GM19395 (cell line): ENCODE measurements at regions not wholly inside any gene's neighbourhood (a gene's known extent, or its start where the extent isn't known, plus 50 kb on each side); places are given as distances from the start of the nearest gene placed in this dataset.

Source experiments
- ATAC-seq: cut with Tn5 transposase; IDR thresholded peaks from one replicate; pipeline ENCODE4 v1.9.1; 2021; ENCODE audit warnings: mild to moderate bottlenecking, moderate library complexity; ENCODE audit not compliant: unreplicated experiment

- no peak for ATAC-seq
Observed at GRCh38 chr18:78895207-78896001, 84.2 kb upstream of the SALL3 start.

- ATAC-seq = no peak
Observed at GRCh38 chr18:78896111-78896905, 83.3 kb upstream of the SALL3 start.

- no peak for ATAC-seq
Observed at GRCh38 chr18:78898066-78898465, 81.6 kb upstream of the SALL3 start.

- ATAC-seq = no peak
Observed at GRCh38 chr18:78898635-78899034, 81.0 kb upstream of the SALL3 start.

- ATAC-seq = no peak
Observed at GRCh38 chr18:78899241-78899640, 80.4 kb upstream of the SALL3 start.

- no peak for ATAC-seq
Observed at GRCh38 chr18:78900938-78901909, 78.4 kb upstream of the SALL3 start.

- no peak for ATAC-seq
Observed at GRCh38 chr18:78901923-78902794, 77.5 kb upstream of the SALL3 start.

GRCh38 chr18:78902795-78903435, 76.7 kb upstream of the SALL3 start:
- ATAC-seq = no peak

GRCh38 chr18:78903436-78904178, 76.0 kb upstream of the SALL3 start:
- ATAC-seq = no peak

GRCh38 chr18:78904179-78904531, 75.5 kb upstream of the SALL3 start:
- ATAC-seq = no peak

GRCh38 chr18:78905334-78905733, 74.3 kb upstream of the SALL3 start:
- no peak for ATAC-seq

GRCh38 chr18:78906066-78906465, 73.6 kb upstream of the SALL3 start:
- ATAC-seq = no peak

- no peak for ATAC-seq
Observed at GRCh38 chr18:78908462-78909260, 71.0 kb upstream of the SALL3 start.

GRCh38 chr18:78911751-78912283, 67.8 kb upstream of the SALL3 start:
- ATAC-seq = no peak

GRCh38 chr18:78912336-78912735, 67.3 kb upstream of the SALL3 start:
- no peak for ATAC-seq

- no peak for ATAC-seq
Observed at GRCh38 chr18:78912844-78913243, 66.8 kb upstream of the SALL3 start.

GRCh38 chr18:78913395-78913794, 66.2 kb upstream of the SALL3 start:
- no peak for ATAC-seq

- ATAC-seq = no peak
Observed at GRCh38 chr18:78913830-78914231, 65.8 kb upstream of the SALL3 start.
